CMK (cell line): ENCODE measurements at regions not wholly inside any gene's neighbourhood (a gene's known extent, or its start where the extent isn't known, plus 50 kb on each side); places are given as distances from the start of the nearest gene placed in this dataset.

Source experiments
- DNase-seq: peaks from one replicate; pipeline ENCODE4 v3.0.0-alpha.2; 2010; ENCODE audit warnings: low read depth

DNA sequence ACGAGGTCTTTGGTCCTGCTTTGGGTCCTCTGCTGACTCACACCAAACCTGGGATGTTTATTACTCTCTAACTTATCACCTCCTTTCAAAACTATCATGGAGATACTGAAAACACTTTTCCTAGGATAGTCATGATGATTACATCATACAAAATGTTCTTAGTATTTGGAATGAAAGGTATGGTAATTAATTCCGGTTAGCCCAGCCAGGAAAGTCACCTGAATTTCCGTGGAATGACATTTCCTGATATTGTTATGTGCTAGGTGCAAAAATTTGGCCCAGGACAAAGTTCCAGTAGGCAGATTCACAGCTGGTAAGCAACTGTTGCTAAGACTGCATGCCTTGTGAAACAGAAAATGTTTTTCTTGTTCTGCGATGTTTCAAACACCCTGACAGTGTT lies 203.4 kb downstream of the ZNF648 start:
- no peak for DNase-seq
